Breast epithelium (tissue), 4 donors: ENCODE measurements at regions not wholly inside any gene's neighbourhood (a gene's known extent, or its start where the extent isn't known, plus 50 kb on each side); places are given as distances from the start of the nearest gene placed in this dataset.

Experiments
- DNase-seq, 2 donors: peaks; one replicate each; pipeline ENCODE4 v3.0.0-alpha.2; 2019; ENCODE audit warnings: low spot score in 2 of 2
- H3K27ac ChIP-seq, 2 donors: fragments of 200-600 bp; sonication (generic) in 1 of 2; one replicate each; pipeline ENCODE4 v1.5.1; 2016 to 2019; ENCODE audit warnings: mild to moderate bottlenecking in 1 of 2
- H3K27me3 ChIP-seq, 2 donors: fragments of 200-600 bp; sonication (generic) in 1 of 2; one replicate each; pipeline versions ENCODE4 v1.5.1 to v1.6.0; 2017 to 2019; ENCODE audit warnings: control low read depth in 1 of 2, mild to moderate bottlenecking in 1 of 2
- H3K36me3 ChIP-seq: fragments of 200-600 bp; one replicate; pipeline ENCODE4 v1.5.1; 2019
- H3K4me1 ChIP-seq, 2 donors: fragments of 200-600 bp; sonication (generic); one replicate each; pipeline ENCODE4 v1.5.1; 2016 to 2019; ENCODE audit warnings: control low read depth in 1 of 2
- H3K4me3 ChIP-seq, 3 donors: fragments of 200-600 bp; sonication (generic); 1 replicate in 2 of 3; 2 replicates in 1 of 3; pipeline ENCODE4 v1.5.1; 2016 to 2019; ENCODE audit warnings: mild to moderate bottlenecking in 3 of 3, moderate library complexity in 2 of 3
- H3K9me3 ChIP-seq, 2 donors: fragments of 200-600 bp; sonication (generic) in 1 of 2; one replicate each; pipeline ENCODE4 v1.5.1; 2016 to 2019; ENCODE audit warnings: control low read depth in 1 of 2
- POLR2A ChIP-seq: fragments of 450-650 bp; IDR thresholded peaks from one replicate; pipeline ENCODE4 v1.6.1; 2016; ENCODE audit warnings: antibody characterized with exemption, mild to moderate bottlenecking, moderate library complexity
- POLR2AphosphoS5 ChIP-seq, 3 donors: sonication (generic); formaldehyde crosslinking; IDR thresholded peaks; one replicate each; pipeline ENCODE4 v1.6.1; 2017; ENCODE audit warnings: antibody characterized with exemption in 3 of 3
- intact Hi-C: fragments of 100-400 bp; cut with DNase I; formaldehyde crosslinking; loops from one replicate; pipeline ENCODE4 v1.15.1; 2023; ENCODE audit warnings: low total_unique reads
- TF ChIP-seq, protein P1 (sequence below), 3 donors: fragments of 450-650 bp; IDR thresholded peaks; one replicate each; pipeline ENCODE4 v1.5.1; 2016 to 2017; ENCODE audit warnings: antibody characterized with exemption in 3 of 3, mild to moderate bottlenecking in 3 of 3, moderate library complexity in 3 of 3

DNA sequence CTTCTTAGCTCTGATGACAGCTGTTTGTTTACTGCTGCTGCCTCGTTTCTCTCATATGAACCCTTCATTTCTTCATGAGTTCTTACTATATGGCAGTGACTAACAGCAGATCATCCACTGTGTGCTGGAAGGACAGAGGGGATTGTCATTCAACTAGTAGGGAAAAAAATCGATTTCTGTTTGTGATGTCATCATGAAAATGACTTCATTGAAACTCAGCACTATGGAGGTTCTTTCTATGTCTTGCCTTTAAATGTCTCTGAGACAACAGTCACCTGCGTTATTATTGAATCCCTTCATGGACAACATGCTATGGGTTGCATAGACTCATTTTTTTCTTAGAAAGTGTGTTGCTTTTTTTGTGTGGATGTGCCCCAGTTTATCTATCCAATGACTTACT is 394.4 kb downstream of the DOK5 start:
- H3K36me3 ChIP-seq: no peaks in the 10 kb centered on the region
- TF ChIP-seq POLR2AphosphoS5 (IDR thresholded peaks at IDR 0.05): no peak
- TF ChIP-seq, protein P1, sequence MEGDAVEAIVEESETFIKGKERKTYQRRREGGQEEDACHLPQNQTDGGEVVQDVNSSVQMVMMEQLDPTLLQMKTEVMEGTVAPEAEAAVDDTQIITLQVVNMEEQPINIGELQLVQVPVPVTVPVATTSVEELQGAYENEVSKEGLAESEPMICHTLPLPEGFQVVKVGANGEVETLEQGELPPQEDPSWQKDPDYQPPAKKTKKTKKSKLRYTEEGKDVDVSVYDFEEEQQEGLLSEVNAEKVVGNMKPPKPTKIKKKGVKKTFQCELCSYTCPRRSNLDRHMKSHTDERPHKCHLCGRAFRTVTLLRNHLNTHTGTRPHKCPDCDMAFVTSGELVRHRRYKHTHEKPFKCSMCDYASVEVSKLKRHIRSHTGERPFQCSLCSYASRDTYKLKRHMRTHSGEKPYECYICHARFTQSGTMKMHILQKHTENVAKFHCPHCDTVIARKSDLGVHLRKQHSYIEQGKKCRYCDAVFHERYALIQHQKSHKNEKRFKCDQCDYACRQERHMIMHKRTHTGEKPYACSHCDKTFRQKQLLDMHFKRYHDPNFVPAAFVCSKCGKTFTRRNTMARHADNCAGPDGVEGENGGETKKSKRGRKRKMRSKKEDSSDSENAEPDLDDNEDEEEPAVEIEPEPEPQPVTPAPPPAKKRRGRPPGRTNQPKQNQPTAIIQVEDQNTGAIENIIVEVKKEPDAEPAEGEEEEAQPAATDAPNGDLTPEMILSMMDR (IDR thresholded peaks at IDR 0.05): no peak
- no peak for TF ChIP-seq POLR2A
- H3K4me1 ChIP-seq: no peaks in the 10 kb centered on the region
- no peak overlapping the region for H3K27ac ChIP-seq
- H3K9me3 ChIP-seq: peaks cover 0 to 2% of the 10 kb centered on the region in 2 donors
- no peaks in the 10 kb centered on the region for H3K27me3 ChIP-seq
- H3K4me3 ChIP-seq: no peak overlapping the region
- intact Hi-C loops: no loop called here
- DNase-seq: no peak

DNA sequence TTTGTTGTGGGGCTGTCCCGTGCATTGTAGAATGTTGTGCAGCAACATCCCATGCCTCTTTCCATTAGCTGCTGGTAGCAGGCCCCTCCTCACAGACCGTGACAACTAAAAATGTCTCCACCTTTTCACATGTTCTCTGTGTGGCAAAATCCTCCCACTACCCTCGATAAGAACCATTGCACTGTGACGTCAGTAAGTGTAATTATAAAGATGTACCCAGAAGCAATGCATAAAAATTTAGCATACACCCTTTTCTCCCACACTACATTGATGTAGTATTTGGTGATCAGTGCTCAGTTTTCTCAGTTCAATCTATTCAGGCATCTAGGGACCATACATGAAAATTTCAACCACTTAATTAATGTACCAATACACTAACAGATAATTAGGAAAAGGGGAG is 389.9 kb downstream of the DOK5 start:
- TF ChIP-seq, protein P1 (IDR thresholded peaks at IDR 0.05): no peak
- no peak for TF ChIP-seq POLR2AphosphoS5 (IDR thresholded peaks at IDR 0.05)
- no peak for TF ChIP-seq POLR2A
- intact Hi-C loops: no loop called here

DNA sequence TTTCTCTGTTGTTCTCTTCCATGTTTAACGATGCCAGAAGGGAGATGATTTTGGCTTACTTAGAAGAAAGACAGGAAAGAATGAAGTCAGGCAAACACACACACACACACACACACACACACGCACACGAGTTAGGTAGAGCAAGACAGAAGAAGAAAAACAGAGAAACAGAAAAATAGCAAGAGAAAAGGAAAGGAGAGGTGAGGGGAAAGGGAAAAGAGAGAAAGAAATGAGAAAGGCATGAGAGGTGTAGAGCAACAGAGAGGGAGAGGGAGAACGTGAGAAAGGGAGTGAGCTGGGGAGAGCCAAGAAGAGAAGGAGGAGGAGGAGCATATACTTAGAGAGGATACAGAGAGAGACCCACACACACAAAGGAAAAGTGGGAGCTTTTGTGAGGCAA is 385.3 kb downstream of the DOK5 start:
- no peak overlapping the region for H3K4me3 ChIP-seq
- intact Hi-C loops: no loop called here
- DNase-seq: no peak
- no peaks in the 10 kb centered on the region for H3K4me1 ChIP-seq
- no peak for TF ChIP-seq POLR2AphosphoS5 (IDR thresholded peaks at IDR 0.05)
- TF ChIP-seq, protein P1 (IDR thresholded peaks at IDR 0.05): no peak
- TF ChIP-seq POLR2A: no peak
- no peak overlapping the region for H3K27ac ChIP-seq
- no peaks in the 10 kb centered on the region for H3K27me3 ChIP-seq
- H3K9me3 ChIP-seq: no peaks in the 10 kb centered on the region
- no peaks in the 10 kb centered on the region for H3K36me3 ChIP-seq

More for the DNA sequence above, 389.9 kb downstream of the DOK5 start:
- H3K27ac ChIP-seq: no peak overlapping the region
- H3K36me3 ChIP-seq: no peaks in the 10 kb centered on the region
- DNase-seq: no peak
- no peaks in the 10 kb centered on the region for H3K27me3 ChIP-seq
- H3K4me1 ChIP-seq: no peaks in the 10 kb centered on the region
- no peaks in the 10 kb centered on the region for H3K9me3 ChIP-seq
- no peak overlapping the region for H3K4me3 ChIP-seq

DNA sequence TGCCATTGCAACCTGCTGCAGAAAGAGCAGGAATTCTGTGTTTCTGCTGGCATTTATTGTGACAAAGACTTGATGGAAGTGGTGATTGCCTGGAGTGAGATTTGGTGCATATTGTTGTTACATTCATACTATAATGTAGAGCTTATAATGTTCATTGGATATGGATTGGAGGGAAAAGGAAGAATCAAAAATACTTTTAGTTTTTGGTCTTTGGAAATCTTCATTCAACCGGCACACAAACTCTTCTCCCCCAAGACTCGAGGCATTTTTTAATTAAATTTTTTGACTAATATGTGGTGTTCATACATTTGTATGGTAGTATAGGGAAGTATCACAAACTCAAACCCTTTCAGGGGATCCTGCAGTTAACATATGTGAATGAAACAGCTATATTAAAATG is 380.8 kb downstream of the DOK5 start:
- H3K27me3 ChIP-seq: no peaks in the 10 kb centered on the region
- no peaks in the 10 kb centered on the region for H3K9me3 ChIP-seq
- DNase-seq: no peak
- H3K27ac ChIP-seq: no peak overlapping the region
- TF ChIP-seq POLR2AphosphoS5 (IDR thresholded peaks at IDR 0.05) (no peak), POLR2A (no peak)
- no peak overlapping the region for H3K4me3 ChIP-seq
- intact Hi-C loops: no loop called here
- no peaks in the 10 kb centered on the region for H3K36me3 ChIP-seq
- H3K4me1 ChIP-seq: no peaks in the 10 kb centered on the region

DNA sequence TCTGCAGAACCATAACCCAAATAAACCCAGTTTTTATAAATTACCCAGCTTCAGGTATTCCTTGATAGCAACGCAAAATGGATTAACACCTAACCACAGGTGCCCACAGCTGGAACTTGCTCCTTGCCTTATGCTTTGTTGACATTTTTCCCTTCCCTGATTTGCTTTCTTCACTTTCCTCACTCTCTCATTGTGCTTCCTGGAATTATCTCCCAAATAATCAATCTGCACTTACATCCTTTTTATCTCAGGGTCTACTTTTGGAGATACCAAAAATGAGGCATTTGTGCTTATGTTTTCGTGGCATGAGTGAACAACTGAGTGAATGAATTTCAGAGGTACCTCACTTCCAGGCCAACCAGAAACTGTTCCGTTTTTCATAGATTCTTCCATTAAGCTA is 374.3 kb downstream of the DOK5 start:
- TF ChIP-seq POLR2A (no peak), POLR2AphosphoS5 (IDR thresholded peaks at IDR 0.05) (no peak)
- TF ChIP-seq, protein P1 (IDR thresholded peaks at IDR 0.05): no peak

DNA sequence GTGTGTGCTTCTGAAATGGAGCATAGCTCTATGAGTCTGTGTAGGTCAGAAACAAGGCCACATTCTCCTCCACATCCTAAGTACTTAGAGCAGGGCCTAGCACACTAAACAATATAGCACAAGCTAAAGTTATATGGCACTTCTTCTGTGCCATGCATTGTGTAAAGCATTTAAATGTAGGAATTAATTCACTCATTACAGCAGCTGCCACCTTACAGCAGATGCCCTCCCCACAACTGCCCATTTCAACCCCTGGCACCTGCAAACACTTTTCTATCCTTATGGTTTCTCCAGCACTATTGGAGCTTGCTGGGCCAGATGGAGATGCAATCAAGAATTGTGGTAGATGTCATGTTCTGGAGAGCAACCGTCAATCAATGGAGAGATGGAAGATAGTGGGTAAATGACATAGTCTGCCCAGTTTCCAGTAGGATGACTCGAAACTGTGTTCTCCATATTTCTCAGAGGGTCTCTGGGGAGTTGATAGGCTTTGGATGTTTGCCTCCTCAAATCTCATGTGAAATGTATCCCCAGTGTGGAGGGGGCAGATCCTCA is 373.7 kb downstream of the DOK5 start:
- Histone ChIP-seq H3K9me3 (no peaks in the 10 kb centered on the region), H3K4me1 (no peaks in the 10 kb centered on the region), H3K36me3 (no peaks in the 10 kb centered on the region), H3K27ac (no peak overlapping the region), H3K27me3 (no peaks in the 10 kb centered on the region), H3K4me3 (no peak overlapping the region)
- intact Hi-C loops: no loop called here
- TF ChIP-seq, protein P1 (IDR thresholded peaks at IDR 0.05): no peak
- no peak for TF ChIP-seq POLR2AphosphoS5 (IDR thresholded peaks at IDR 0.05)
- TF ChIP-seq POLR2A: no peak
- no peak for DNase-seq

More for the DNA sequence above, 374.3 kb downstream of the DOK5 start:
- no peak for DNase-seq
- H3K4me3 ChIP-seq: no peak overlapping the region
- H3K27ac ChIP-seq: no peak overlapping the region
- no peaks in the 10 kb centered on the region for H3K36me3 ChIP-seq
- no peaks in the 10 kb centered on the region for H3K4me1 ChIP-seq
- H3K27me3 ChIP-seq: no peaks in the 10 kb centered on the region
- intact Hi-C loops: no loop called here
- H3K9me3 ChIP-seq: no peaks in the 10 kb centered on the region
